GM12878 (cell line): ENCODE measurements at regions not wholly inside any gene's neighbourhood (a gene's known extent, or its start where the extent isn't known, plus 50 kb on each side); places are given as distances from the start of the nearest gene placed in this dataset.

Experiments
- ATAC-seq: fragments of 200-7000 bp; cut with Tn5 transposase; 3 replicates; pipeline ENCODE4 v1.9.1; 2020; ENCODE audit warnings: mild to moderate bottlenecking, moderate library complexity
- BruUV-seq: library from RNA; stranded (reverse); fragments of 400-500 nt; replicated peaks from 2 replicates; lab custom pipeline; 2021; lab: Mats Ljungman, UMichigan
- CTCF ChIA-PET: fragments of 300-600 bp; sonication (Branson Sonifier 250); formaldehyde crosslinking; extraction: SDS; loops from one replicate; lab custom pipeline; 2021; ENCODE audit warnings: inconsistent platforms; lab: Yijun Ruan, JAX
- POLR2A ChIA-PET: fragments of 350-600 bp; formaldehyde crosslinking; extraction: SDS; loops from one replicate; lab custom pipeline; 2021; ENCODE audit warnings: inconsistent platforms; lab: Charles Lee
- RAD21 ChIA-PET: fragments of 300-600 bp; sonication (Branson Sonifier 250); formaldehyde crosslinking; loops from one replicate; lab custom pipeline; 2023; ENCODE audit warnings: antibody characterized with exemption; ENCODE audit not compliant: unreplicated experiment; lab: Charles Lee
- SMC1A ChIA-PET: fragments of 300-600 bp; sonication (Branson Sonifier 250); formaldehyde crosslinking; loops from one replicate; lab custom pipeline; 2023; ENCODE audit not compliant: unreplicated experiment, uncharacterized antibody; lab: Charles Lee
- DNase-seq: peaks from one replicate; pipeline ENCODE4 v3.0.0-alpha.2; 2011; ENCODE audit warnings: low read depth, low spot score
- FAIRE-seq: peaks from 3 replicates; lab custom pipeline; 2011; peaks lifted over from hg19 to GRCh38; lab: Jason Lieb, UNC
- H2AFZ ChIP-seq: 2 replicates; pipeline ENCODE4 v1.6.0; 2011; ENCODE audit warnings: low read depth, low read length, control low read depth; ENCODE audit not compliant: control insufficient read depth
- H3K27ac ChIP-seq: 2 replicates; pipeline ENCODE4 v1.5.1; 2011; ENCODE audit warnings: control low read depth; ENCODE audit not compliant: control insufficient read depth, insufficient read depth
- H3K27me3 ChIP-seq, 2 experiments: replicated peaks in 1 of 2; 2 replicates each; pipeline versions ENCODE4 v1.6.0 to v1.6.1; 2011; ENCODE audit warnings: low read length in 1 of 2; ENCODE audit not compliant: control insufficient read depth in 2 of 2, insufficient read depth in 2 of 2
- H3K36me3 ChIP-seq, 2 experiments: 2 replicates each; pipeline ENCODE4 v1.5.1; 2011; ENCODE audit warnings: low read length in 1 of 2; ENCODE audit not compliant: control insufficient read depth in 2 of 2, insufficient read depth in 2 of 2
- H3K4me1 ChIP-seq: 2 replicates; pipeline ENCODE4 v1.6.1; 2011; ENCODE audit warnings: mild to moderate bottlenecking, low read length, moderate library complexity, mixed read lengths; ENCODE audit not compliant: control insufficient read depth, insufficient read depth
- H3K4me2 ChIP-seq: 2 replicates; pipeline ENCODE4 v1.6.0; 2011; ENCODE audit warnings: control low read depth; ENCODE audit not compliant: control insufficient read depth, insufficient read depth
- H3K4me3 ChIP-seq: fragments of 200-600 bp; sonication (generic); 2 replicates; pipeline ENCODE4 v1.5.1; 2016
- H3K79me2 ChIP-seq: 2 replicates; pipeline ENCODE4 v1.6.0; 2011; ENCODE audit warnings: low read length; ENCODE audit not compliant: control insufficient read depth, insufficient read depth
- H3K9ac ChIP-seq: 2 replicates; pipeline ENCODE4 v1.8.0; 2011; ENCODE audit warnings: low read length, control low read depth, mixed read lengths; ENCODE audit not compliant: control insufficient read depth, insufficient read depth
- H3K9me3 ChIP-seq: replicated peaks from 3 replicates; pipeline ENCODE4 v1.5.1; 2011; ENCODE audit warnings: mild to moderate bottlenecking, low read length; ENCODE audit not compliant: control insufficient read depth, insufficient read depth
- H4K20me1 ChIP-seq: 2 replicates; pipeline ENCODE4 v1.6.0; 2011; ENCODE audit not compliant: control insufficient read depth, insufficient read depth
- ATF7 ChIP-seq: fragments of 450-650 bp; IDR thresholded peaks from 2 replicates; pipeline ENCODE4 v1.6.1; 2016; ENCODE audit warnings: low read depth, mild to moderate bottlenecking
- BCL11A ChIP-seq: IDR thresholded peaks from 2 replicates; pipeline ENCODE4 v1.6.1; 2011; ENCODE audit warnings: low read depth, low read length
- BHLHE40 ChIP-seq, 2 experiments: fragments of 450-650 bp in 1 of 2; IDR thresholded peaks; 2 replicates each; pipeline ENCODE4 v1.6.1; 2011 to 2017; ENCODE audit warnings: low read depth in 2 of 2, borderline replicate concordance in 1 of 2, improper control_type of control experiment in 1 of 2, low read length in 1 of 2, mild to moderate bottlenecking in 1 of 2
- BMI1 ChIP-seq: fragments of 450-650 bp; IDR thresholded peaks from 2 replicates; pipeline ENCODE4 v1.6.1; 2016; ENCODE audit warnings: mild to moderate bottlenecking, moderate library complexity, borderline replicate concordance
- DPF2 ChIP-seq: fragments of 450-650 bp; IDR thresholded peaks from 2 replicates; pipeline ENCODE4 v1.6.1; 2017; ENCODE audit warnings: mild to moderate bottlenecking
- ETV6 ChIP-seq, 2 experiments: fragments of 450-650 bp in 1 of 2; IDR thresholded peaks in 1 of 2; conservative IDR thresholded peaks in 1 of 2; 2 replicates each; pipeline ENCODE4 v1.6.1; 2014; ENCODE audit warnings: antibody characterized with exemption in 1 of 2, borderline replicate concordance in 1 of 2, low read depth in 1 of 2, mild to moderate bottlenecking in 1 of 2, moderate library complexity in 1 of 2
- IKZF2 ChIP-seq, 2 experiments: fragments of 450-650 bp; IDR thresholded peaks; 2 replicates each; pipeline ENCODE4 v1.6.1; 2017; ENCODE audit warnings: mild to moderate bottlenecking in 2 of 2, moderate library complexity in 2 of 2
- LARP7 ChIP-seq: fragments of 450-650 bp; IDR thresholded peaks from 2 replicates; pipeline ENCODE4 v1.6.1; 2017; ENCODE audit warnings: mild to moderate bottlenecking
- NBN ChIP-seq: fragments of 450-650 bp; IDR thresholded peaks from 2 replicates; pipeline ENCODE4 v1.6.1; 2016
- RELA ChIP-seq: fragments of 450-650 bp; IDR thresholded peaks from 2 replicates; pipeline ENCODE4 v1.8.0; 2014; ENCODE audit warnings: borderline replicate concordance; ENCODE audit not compliant: partially characterized antibody
- SP1 ChIP-seq: IDR thresholded peaks from one replicate; pipeline ENCODE4 v1.6.1; 2011; ENCODE audit warnings: low read depth, low read length
- STAT3 ChIP-seq: IDR thresholded peaks from 2 replicates; pipeline ENCODE4 v1.6.1; 2011; ENCODE audit warnings: low read depth, low read length, improper control_type of control experiment
- TCF7 ChIP-seq: IDR thresholded peaks from 2 replicates; pipeline ENCODE4 v1.6.1; 2014; ENCODE audit warnings: antibody characterized with exemption, borderline replicate concordance
- ZNF217 ChIP-seq: fragments of 450-650 bp; IDR thresholded peaks from 2 replicates; pipeline ENCODE4 v1.6.1; 2017; ENCODE audit warnings: antibody characterized with exemption, mild to moderate bottlenecking
- WGBS: methylation state at CpG from one replicate; pipeline ENCODE4 v1.1.6; 2016; ENCODE audit warnings: low lambda C conversion rate; ENCODE audit not compliant: insufficient replicate concordance, insufficient coverage; ENCODE audit errors: missing lambda C conversion rate; 5-methylcytosine and 5-hydroxymethylcytosine counted together
- in situ Hi-C: fragments of 300-500 bp; cut with MboI; formaldehyde crosslinking; loops from 9 replicates; pipeline ENCODE4 v1.14.3; 2018; ENCODE audit warnings: mixed read lengths
- intact Hi-C: fragments of 100-400 bp; cut with micrococcal nuclease; formaldehyde crosslinking; loops from one replicate; pipeline ENCODE4 v1.14.2; 2022; ENCODE audit not compliant: unreplicated experiment
- TF ChIP-seq, protein P1 (sequence below): fragments of 450-650 bp; IDR thresholded peaks from 2 replicates; pipeline ENCODE4 v1.6.1; 2016; ENCODE audit warnings: mild to moderate bottlenecking

DNA sequence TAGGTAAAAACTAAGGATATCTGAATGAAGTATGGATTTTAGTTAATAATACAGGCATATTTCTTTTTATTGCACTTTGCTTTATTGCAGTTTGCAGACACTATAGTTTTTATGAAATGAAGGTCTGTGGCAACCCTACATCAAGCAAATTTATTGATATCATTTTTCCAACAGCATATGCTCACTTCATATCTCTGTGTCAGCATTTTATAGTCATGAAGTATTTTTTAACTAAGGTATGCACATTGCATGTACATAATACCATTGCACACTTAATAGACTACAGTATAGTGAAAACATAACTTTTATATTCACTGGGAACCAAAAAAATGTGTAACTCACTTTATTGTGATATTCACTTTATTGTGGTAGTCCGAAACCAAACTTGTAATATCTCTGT, 236.3 kb downstream of the SUCLA2 start (continued):
- TF ChIP-seq BMI1: no peak
- TF ChIP-seq RELA: no peak
- TF ChIP-seq NBN: no peak
- TF ChIP-seq, protein P1, sequence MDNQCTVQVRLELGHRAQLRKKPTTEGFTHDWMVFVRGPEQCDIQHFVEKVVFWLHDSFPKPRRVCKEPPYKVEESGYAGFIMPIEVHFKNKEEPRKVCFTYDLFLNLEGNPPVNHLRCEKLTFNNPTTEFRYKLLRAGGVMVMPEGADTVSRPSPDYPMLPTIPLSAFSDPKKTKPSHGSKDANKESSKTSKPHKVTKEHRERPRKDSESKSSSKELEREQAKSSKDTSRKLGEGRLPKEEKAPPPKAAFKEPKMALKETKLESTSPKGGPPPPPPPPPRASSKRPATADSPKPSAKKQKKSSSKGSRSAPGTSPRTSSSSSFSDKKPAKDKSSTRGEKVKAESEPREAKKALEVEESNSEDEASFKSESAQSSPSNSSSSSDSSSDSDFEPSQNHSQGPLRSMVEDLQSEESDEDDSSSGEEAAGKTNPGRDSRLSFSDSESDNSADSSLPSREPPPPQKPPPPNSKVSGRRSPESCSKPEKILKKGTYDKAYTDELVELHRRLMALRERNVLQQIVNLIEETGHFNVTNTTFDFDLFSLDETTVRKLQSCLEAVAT: no peak
- TF ChIP-seq ETV6 (conservative IDR thresholded peaks at IDR 0.05 in 1 of 2, IDR thresholded peaks at IDR 0.05 in 1 of 2; ENCODE audit: borderline replicate concordance in 1 of 2, low read depth in 1 of 2): no peak
- no peak for TF ChIP-seq SP1
- no peak for TF ChIP-seq ZNF217
- no peak for TF ChIP-seq TCF7
- TF ChIP-seq ATF7: no peak
- TF ChIP-seq LARP7: no peak

DNA sequence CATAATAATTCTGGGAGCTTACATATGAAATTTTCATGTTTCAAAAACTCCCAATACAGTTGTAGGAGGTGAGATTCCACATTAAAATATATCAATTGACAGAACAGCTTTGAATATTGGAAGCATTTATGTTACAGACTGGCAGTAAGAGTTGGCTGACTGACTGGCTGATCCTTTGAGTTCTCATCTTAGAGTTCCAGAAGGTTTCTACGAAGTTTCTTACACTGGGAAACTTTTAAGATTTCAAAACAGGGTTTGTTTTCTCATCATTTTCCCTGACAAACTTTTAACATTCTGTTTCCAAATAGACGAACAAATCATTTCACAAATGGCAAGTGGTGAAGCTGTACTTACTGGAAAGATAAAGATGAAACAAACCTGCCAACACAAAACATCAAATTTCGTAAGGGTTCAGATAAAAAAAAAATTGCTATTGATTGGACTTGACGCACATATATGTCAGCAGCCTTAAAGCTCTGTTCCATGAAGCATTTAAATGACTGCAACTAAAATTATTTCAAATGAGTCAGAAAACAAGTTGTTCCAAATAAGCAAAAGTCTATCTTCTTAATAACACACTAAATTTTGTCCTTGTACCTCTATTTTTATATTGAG, 243.5 kb downstream of the SUCLA2 start:
- H3K4me3 ChIP-seq: no peak overlapping the region
- WGBS: 13% methylated on average over 4 of the region's 4 CpGs
- H3K27ac ChIP-seq: no peak overlapping the region
- CTCF ChIA-PET: no interaction called here
- SMC1A ChIA-PET: interaction anchor here (0.5 to 0.6 kb wide), 2 partner anchors 18 to 968 kb away, joined by 3 to 4 read pairs; no protein-coding TSS in a partner anchor
- H4K20me1 ChIP-seq: no peaks in the 10 kb centered on the region
- RAD21 ChIA-PET: no interaction called here
- H2AFZ ChIP-seq: no peak overlapping the region
- H3K4me2 ChIP-seq: no peak overlapping the region
- no peaks in the 10 kb centered on the region for H3K36me3 ChIP-seq
- no peak for TF ChIP-seq STAT3
- no peak for TF ChIP-seq IKZF2 (IDR thresholded peaks at IDR 0.05)
- no peak for TF ChIP-seq BCL11A
- TF ChIP-seq DPF2: no peak
- TF ChIP-seq TCF7: no peak
- no peak for TF ChIP-seq BHLHE40 (IDR thresholded peaks at IDR 0.05; ENCODE audit: borderline replicate concordance in 1 of 2, low read depth in 2 of 2, low read length in 1 of 2)
- no TSS peak for BruUV-seq
- POLR2A ChIA-PET: no interaction called here
- in situ Hi-C loops (no loop called here), intact Hi-C loops (no loop called here)
- no peaks in the 10 kb centered on the region for H3K27me3 ChIP-seq
- ATAC-seq (no peak), FAIRE-seq (no peak), DNase-seq (no peak)
- no peak overlapping the region for H3K9ac ChIP-seq
- H3K4me1 ChIP-seq: no peaks in the 10 kb centered on the region
- no peaks in the 10 kb centered on the region for H3K9me3 ChIP-seq
- no peaks in the 10 kb centered on the region for H3K79me2 ChIP-seq
